Tibial artery (tissue), 4 donors: ENCODE measurements at regions not wholly inside any gene's neighbourhood (a gene's known extent, or its start where the extent isn't known, plus 50 kb on each side); places are given as distances from the start of the nearest gene placed in this dataset.
"Not testable (repeated sequence)": the region's sequence is repeated elsewhere in the genome, so short reads cannot be mapped to it uniquely, and the experiment has no call there.

Experiments used
- DNase-seq, 2 donors: peaks; one replicate each; pipeline ENCODE4 v3.0.0-alpha.2; 2019
- H3K27ac ChIP-seq, 2 donors: fragments of 200-600 bp; sonication (generic) in 1 of 2; 1 replicate in 1 of 2; 2 replicates in 1 of 2; pipeline ENCODE4 v1.5.1; 2018 to 2019; ENCODE audit warnings: mild to moderate bottlenecking in 1 of 2
- H3K27me3 ChIP-seq, 2 donors: fragments of 200-600 bp; sonication (generic) in 1 of 2; one replicate each; pipeline versions ENCODE4 v1.5.1 to v1.6.0; 2016 to 2019
- H3K36me3 ChIP-seq, 3 donors: fragments of 200-600 bp; sonication (generic) in 2 of 3; one replicate each; pipeline ENCODE4 v1.5.1; 2016 to 2019; ENCODE audit warnings: mild to moderate bottlenecking in 2 of 3
- H3K4me1 ChIP-seq, 4 donors: fragments of 200-600 bp; sonication (generic) in 2 of 4; 1 replicate in 3 of 4; 2 replicates in 1 of 4; pipeline ENCODE4 v1.5.1; 2016 to 2019
- H3K4me3 ChIP-seq, 2 donors: fragments of 200-600 bp; sonication (generic) in 1 of 2; 1 replicate in 1 of 2; 2 replicates in 1 of 2; pipeline ENCODE4 v1.5.1; 2018 to 2019; ENCODE audit warnings: mild to moderate bottlenecking in 2 of 2
- H3K9me3 ChIP-seq, 3 donors: fragments of 200-600 bp; sonication (generic) in 1 of 3; one replicate each; pipeline ENCODE4 v1.5.1; 2016 to 2019
- CTCF ChIP-seq, 2 experiments: fragments of 200-600 bp in 1 of 2; fragments of 450-650 bp in 1 of 2; IDR thresholded peaks; one replicate each; pipeline ENCODE4 v1.5.1; 2017 to 2019; ENCODE audit warnings: antibody characterized with exemption in 2 of 2, mild to moderate bottlenecking in 1 of 2, moderate library complexity in 1 of 2
- intact Hi-C: fragments of 100-400 bp; cut with DNase I; formaldehyde crosslinking; loops from one replicate; pipeline ENCODE4 v1.15.0; 2023; ENCODE audit warnings: low total_unique reads

- TF ChIP-seq CTCF (IDR thresholded peaks at IDR 0.05), result no peak
- no peak overlapping the region for H3K4me3 ChIP-seq
- no peak for DNase-seq
- peaks cover 0 to 15% (median 0%) of the 10 kb centered on the region in 3 donors for H3K9me3 ChIP-seq
- no peak overlapping the region for H3K27ac ChIP-seq
- H3K36me3 ChIP-seq, result no peaks in the 10 kb centered on the region
- no peaks in the 10 kb centered on the region for H3K27me3 ChIP-seq
- intact Hi-C loops, result no loop called here
- H3K4me1 ChIP-seq, result no peaks in the 10 kb centered on the region
Observed at GRCh38 chr6:140708441-140708840, 1334.0 kb upstream of the CITED2 start.

GRCh38 chr6:140704008-140704407 is 1329.6 kb upstream of the CITED2 start:
- DNase-seq, H3K4me3 ChIP-seq, H3K36me3 ChIP-seq, H3K4me1 ChIP-seq, H3K27me3 ChIP-seq, intact Hi-C loops, H3K27ac ChIP-seq: not testable (repeated sequence)
- peaks cover 0 to 15% (median 0%) of the 10 kb centered on the region in 3 donors for H3K9me3 ChIP-seq

- Histone ChIP-seq H3K4me3 (no peak overlapping the region), H3K9me3 (peaks cover 0 to 3% (median 0%) of the 10 kb centered on the region in 3 donors), H3K36me3 (no peaks in the 10 kb centered on the region), H3K27me3 (no peaks in the 10 kb centered on the region), H3K27ac (no peak overlapping the region), H3K4me1 (no peaks in the 10 kb centered on the region)
- no peak for TF ChIP-seq CTCF (IDR thresholded peaks at IDR 0.05)
- intact Hi-C loops, result no loop called here
- no peak for DNase-seq
Observed at GRCh38 chr6:140697585-140697984, 1323.1 kb upstream of the CITED2 start.

- Histone ChIP-seq H3K9me3 (no peaks in the 10 kb centered on the region), H3K27me3 (no peaks in the 10 kb centered on the region), H3K27ac (no peak overlapping the region), H3K36me3 (no peaks in the 10 kb centered on the region), H3K4me1 (peaks cover 0 to 5% (median 0%) of the 10 kb centered on the region in 4 donors), H3K4me3 (no peak overlapping the region)
- no peak for TF ChIP-seq CTCF (IDR thresholded peaks at IDR 0.05)
- no peak for DNase-seq
- intact Hi-C loops, result no loop called here
Observed at GRCh38 chr6:140684776-140685550, 1310.5 kb upstream of the CITED2 start.

GRCh38 chr6:140677781-140678528 is 1303.5 kb upstream of the CITED2 start:
- Histone ChIP-seq H3K9me3 (no peaks in the 10 kb centered on the region), H3K27me3 (no peaks in the 10 kb centered on the region), H3K27ac (no peak overlapping the region), H3K4me1 (peaks cover 0 to 8% (median 0%) of the 10 kb centered on the region in 4 donors), H3K4me3 (no peak overlapping the region), H3K36me3 (no peaks in the 10 kb centered on the region)
- DNase-seq, result no peak
- intact Hi-C loops, result no loop called here
- no peak for TF ChIP-seq CTCF (IDR thresholded peaks at IDR 0.05)

- no peak overlapping the region for H3K27ac ChIP-seq
- H3K4me1 ChIP-seq, result no peaks in the 10 kb centered on the region
- no peak for TF ChIP-seq CTCF (IDR thresholded peaks at IDR 0.05)
- no peak overlapping the region for H3K4me3 ChIP-seq
- H3K27me3 ChIP-seq, result no peaks in the 10 kb centered on the region
- no peaks in the 10 kb centered on the region for H3K9me3 ChIP-seq
- intact Hi-C loops, result no loop called here
- H3K36me3 ChIP-seq, result no peaks in the 10 kb centered on the region
- DNase-seq, result no peak
Observed at GRCh38 chr6:140671926-140672325, 1297.5 kb upstream of the CITED2 start.
